ENCODE measurements at regions not wholly inside any gene's neighbourhood (a gene's known extent, or its start where the extent isn't known, plus 50 kb on each side); places are given as distances from the start of the nearest gene placed in this dataset.

DNA sequence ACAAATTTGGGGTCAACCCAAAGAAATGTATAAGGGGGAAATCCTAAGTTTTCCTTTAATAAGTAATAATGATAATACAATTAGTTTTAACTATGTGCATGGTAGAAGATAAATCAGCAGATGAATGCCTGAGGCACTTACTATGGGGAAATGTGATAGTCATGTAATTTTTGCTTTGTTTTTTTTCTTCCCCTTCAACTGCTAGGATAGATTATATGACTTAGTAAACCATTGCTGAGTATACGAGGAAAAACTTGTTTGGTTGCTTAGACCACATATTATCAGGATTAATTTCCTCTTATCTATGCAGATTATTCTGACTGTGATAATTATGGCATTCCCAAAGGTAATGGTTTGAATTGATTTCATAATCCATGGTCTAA lies 181.1 kb downstream of the TGFB2 start:
- Histone ChIP-seq H4K20me1 (ENCODE audit: insufficient read depth) (no peaks in the 10 kb centered on the region), H3K4me3 (replicated peaks in 1 of 2; ENCODE audit: low read depth in 1 of 2, low read length in 2 of 2) (no peak overlapping the region), H3K4me2 (ENCODE audit: low read length) (no peak overlapping the region), H2AFZ (ENCODE audit: low read depth, low read length, poor library complexity, severe bottlenecking) (no peak overlapping the region), H3K9me2 (ENCODE audit: insufficient read depth) (no peaks in the 10 kb centered on the region; the same call in 1 of the 2 replicates), H3K27ac (ENCODE audit: low read depth, low read length) (no peak overlapping the region), H3K27me3 (ENCODE audit: insufficient read depth, low read length) (no peaks in the 10 kb centered on the region), H3K79me2 (ENCODE audit: insufficient read depth, low read length) (no peaks in the 10 kb centered on the region), H3K4me1 (ENCODE audit: control insufficient read depth in 1 of 2, insufficient read depth in 2 of 2, low read length in 2 of 2) (no peaks in the 10 kb centered on the region), H3K9ac (ENCODE audit: low read length) (no peak overlapping the region), H3K9me3 (ENCODE audit: control insufficient read depth in 1 of 2, insufficient read depth in 1 of 2, low read depth in 1 of 2, low read length in 2 of 2) (no peaks in the 10 kb centered on the region), H3K36me3 (ENCODE audit: control insufficient read depth in 1 of 2, insufficient read depth in 2 of 2, low read length in 2 of 2) (no peaks in the 10 kb centered on the region)
- no peak for DNase-seq (ENCODE audit: low read depth, low spot score)
- BruUV-seq (replicated peaks), result no TSS peak
- ChIA-PET POLR2A (no interaction called here), RAD21 (ENCODE audit: low non-redundant PET in 1 of 2, low total read pairs in 2 of 2, uncharacterized antibody in 2 of 2, unreplicated experiment in 2 of 2) (no interaction called here), CTCF (no interaction called here)
- ATAC-seq, result no peak
- no peak for TF ChIP-seq CEBPB (IDR thresholded peaks at IDR 0.05; ENCODE audit: low read depth)
- intact Hi-C loops (cut with micrococcal nuclease), result no loop called here

DNA sequence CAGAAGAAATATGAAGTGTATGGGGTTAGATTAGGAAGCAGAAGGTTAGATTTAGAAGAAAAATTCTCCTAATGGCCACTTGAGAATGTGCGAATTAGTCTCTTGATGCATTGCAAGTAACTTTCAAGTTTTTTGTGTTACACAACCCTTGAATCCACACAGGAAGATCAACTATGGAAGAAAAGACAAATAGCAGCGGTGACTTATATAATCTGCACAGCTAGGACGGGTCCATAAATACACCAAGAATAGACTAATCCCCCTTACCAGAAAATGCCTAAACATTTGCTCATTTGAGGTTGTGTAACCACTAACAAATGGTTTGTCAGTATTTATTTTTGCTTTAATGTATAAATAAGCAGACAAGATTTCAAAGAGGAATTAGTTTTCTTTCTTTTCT lies 182.6 kb downstream of the TGFB2 start:
- RAD21 ChIA-PET (ENCODE audit: low non-redundant PET in 1 of 2, low total read pairs in 2 of 2, uncharacterized antibody in 2 of 2, unreplicated experiment in 2 of 2), result no interaction called here
- H4K20me1 ChIP-seq (ENCODE audit: insufficient read depth), result no peaks in the 10 kb centered on the region
- H3K9ac ChIP-seq (ENCODE audit: low read length), result no peak overlapping the region
- ATAC-seq (no peak), DNase-seq (ENCODE audit: low read depth, low spot score) (no peak)
- POLR2A ChIA-PET, result no interaction called here
- no TSS peak for BruUV-seq (replicated peaks)
- no peaks in the 10 kb centered on the region for H3K9me3 ChIP-seq (ENCODE audit: control insufficient read depth in 1 of 2, insufficient read depth in 1 of 2, low read depth in 1 of 2, low read length in 2 of 2)
- no peaks in the 10 kb centered on the region for H3K36me3 ChIP-seq (ENCODE audit: control insufficient read depth in 1 of 2, insufficient read depth in 2 of 2, low read length in 2 of 2)
- H3K79me2 ChIP-seq (ENCODE audit: insufficient read depth, low read length), result no peaks in the 10 kb centered on the region
- intact Hi-C loops (cut with micrococcal nuclease), result no loop called here
- H3K27me3 ChIP-seq (ENCODE audit: insufficient read depth, low read length), result no peaks in the 10 kb centered on the region
- H2AFZ ChIP-seq (ENCODE audit: low read depth, low read length, poor library complexity, severe bottlenecking), result no peak overlapping the region
- H3K4me1 ChIP-seq (ENCODE audit: control insufficient read depth in 1 of 2, insufficient read depth in 2 of 2, low read length in 2 of 2), result no peaks in the 10 kb centered on the region
- H3K27ac ChIP-seq (ENCODE audit: low read depth, low read length), result no peak overlapping the region
- H3K4me3 ChIP-seq (replicated peaks in 1 of 2; ENCODE audit: low read depth in 1 of 2, low read length in 2 of 2), result no peak overlapping the region
- TF ChIP-seq ZFX (IDR thresholded peaks at IDR 0.05) (no peak), EGR1 (IDR thresholded peaks at IDR 0.05; ENCODE audit: low read depth) (no peak), EZH2 (IDR thresholded peaks at IDR 0.05) (no peak), ZNF274 (IDR thresholded peaks at IDR 0.05; ENCODE audit: low read depth, low read length) (no peak), JUND (IDR thresholded peaks at IDR 0.05) (no peak), YY1 (IDR thresholded peaks at IDR 0.05; ENCODE audit: extremely low read depth, insufficient replicate concordance, low read depth, low read length) (no peak), SP1 (IDR thresholded peaks at IDR 0.05; ENCODE audit: low read depth) (no peak)
- TF ChIP-seq, protein P1, sequence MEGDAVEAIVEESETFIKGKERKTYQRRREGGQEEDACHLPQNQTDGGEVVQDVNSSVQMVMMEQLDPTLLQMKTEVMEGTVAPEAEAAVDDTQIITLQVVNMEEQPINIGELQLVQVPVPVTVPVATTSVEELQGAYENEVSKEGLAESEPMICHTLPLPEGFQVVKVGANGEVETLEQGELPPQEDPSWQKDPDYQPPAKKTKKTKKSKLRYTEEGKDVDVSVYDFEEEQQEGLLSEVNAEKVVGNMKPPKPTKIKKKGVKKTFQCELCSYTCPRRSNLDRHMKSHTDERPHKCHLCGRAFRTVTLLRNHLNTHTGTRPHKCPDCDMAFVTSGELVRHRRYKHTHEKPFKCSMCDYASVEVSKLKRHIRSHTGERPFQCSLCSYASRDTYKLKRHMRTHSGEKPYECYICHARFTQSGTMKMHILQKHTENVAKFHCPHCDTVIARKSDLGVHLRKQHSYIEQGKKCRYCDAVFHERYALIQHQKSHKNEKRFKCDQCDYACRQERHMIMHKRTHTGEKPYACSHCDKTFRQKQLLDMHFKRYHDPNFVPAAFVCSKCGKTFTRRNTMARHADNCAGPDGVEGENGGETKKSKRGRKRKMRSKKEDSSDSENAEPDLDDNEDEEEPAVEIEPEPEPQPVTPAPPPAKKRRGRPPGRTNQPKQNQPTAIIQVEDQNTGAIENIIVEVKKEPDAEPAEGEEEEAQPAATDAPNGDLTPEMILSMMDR (IDR thresholded peaks at IDR 0.05 in 2 of 3, conservative IDR thresholded peaks at IDR 0.05 in 1 of 3; ENCODE audit: borderline replicate concordance in 1 of 3, insufficient read depth in 1 of 3, low read depth in 2 of 3, low read length in 2 of 3), result no peak
- TF ChIP-seq, protein P2, sequence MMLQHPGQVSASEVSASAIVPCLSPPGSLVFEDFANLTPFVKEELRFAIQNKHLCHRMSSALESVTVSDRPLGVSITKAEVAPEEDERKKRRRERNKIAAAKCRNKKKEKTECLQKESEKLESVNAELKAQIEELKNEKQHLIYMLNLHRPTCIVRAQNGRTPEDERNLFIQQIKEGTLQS (IDR thresholded peaks at IDR 0.05), result no peak
- TF ChIP-seq, protein P3, sequence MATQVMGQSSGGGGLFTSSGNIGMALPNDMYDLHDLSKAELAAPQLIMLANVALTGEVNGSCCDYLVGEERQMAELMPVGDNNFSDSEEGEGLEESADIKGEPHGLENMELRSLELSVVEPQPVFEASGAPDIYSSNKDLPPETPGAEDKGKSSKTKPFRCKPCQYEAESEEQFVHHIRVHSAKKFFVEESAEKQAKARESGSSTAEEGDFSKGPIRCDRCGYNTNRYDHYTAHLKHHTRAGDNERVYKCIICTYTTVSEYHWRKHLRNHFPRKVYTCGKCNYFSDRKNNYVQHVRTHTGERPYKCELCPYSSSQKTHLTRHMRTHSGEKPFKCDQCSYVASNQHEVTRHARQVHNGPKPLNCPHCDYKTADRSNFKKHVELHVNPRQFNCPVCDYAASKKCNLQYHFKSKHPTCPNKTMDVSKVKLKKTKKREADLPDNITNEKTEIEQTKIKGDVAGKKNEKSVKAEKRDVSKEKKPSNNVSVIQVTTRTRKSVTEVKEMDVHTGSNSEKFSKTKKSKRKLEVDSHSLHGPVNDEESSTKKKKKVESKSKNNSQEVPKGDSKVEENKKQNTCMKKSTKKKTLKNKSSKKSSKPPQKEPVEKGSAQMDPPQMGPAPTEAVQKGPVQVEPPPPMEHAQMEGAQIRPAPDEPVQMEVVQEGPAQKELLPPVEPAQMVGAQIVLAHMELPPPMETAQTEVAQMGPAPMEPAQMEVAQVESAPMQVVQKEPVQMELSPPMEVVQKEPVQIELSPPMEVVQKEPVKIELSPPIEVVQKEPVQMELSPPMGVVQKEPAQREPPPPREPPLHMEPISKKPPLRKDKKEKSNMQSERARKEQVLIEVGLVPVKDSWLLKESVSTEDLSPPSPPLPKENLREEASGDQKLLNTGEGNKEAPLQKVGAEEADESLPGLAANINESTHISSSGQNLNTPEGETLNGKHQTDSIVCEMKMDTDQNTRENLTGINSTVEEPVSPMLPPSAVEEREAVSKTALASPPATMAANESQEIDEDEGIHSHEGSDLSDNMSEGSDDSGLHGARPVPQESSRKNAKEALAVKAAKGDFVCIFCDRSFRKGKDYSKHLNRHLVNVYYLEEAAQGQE (IDR thresholded peaks at IDR 0.05; ENCODE audit: low read depth), result no peak
- H3K4me2 ChIP-seq (ENCODE audit: low read length), result no peak overlapping the region
- H3K9me2 ChIP-seq (ENCODE audit: insufficient read depth), result no peaks in the 10 kb centered on the region; the same call in 1 of the 2 replicates
- CTCF ChIA-PET, result no interaction called here
